HG03565 (cell line): ENCODE measurements at regions not wholly inside any gene's neighbourhood (a gene's known extent, or its start where the extent isn't known, plus 50 kb on each side); places are given as distances from the start of the nearest gene placed in this dataset.
A peak's percentile ranks its signal among the peaks of the same experiment; 100 is the strongest.

Source experiments
- ATAC-seq: cut with Tn5 transposase; IDR thresholded peaks from one replicate; pipeline ENCODE4 v1.9.1; 2021; ENCODE audit warnings: mild to moderate bottlenecking, moderate library complexity; ENCODE audit not compliant: unreplicated experiment

- ATAC-seq, result no peak
These were observed 72.8 kb upstream of the BOD1 start for GRCh38 chr5:173689171-173689736.

- ATAC-seq, result no peak
These were observed 73.4 kb upstream of the BOD1 start for GRCh38 chr5:173689737-173690360.

GRCh38 chr5:173691931-173692330, 75.5 kb upstream of the BOD1 start:
- no peak for ATAC-seq

- ATAC-seq, result no peak
These were observed 77.2 kb upstream of the BOD1 start for GRCh38 chr5:173693670-173694069.

GRCh38 chr5:173696216-173696615, 79.8 kb upstream of the BOD1 start:
- ATAC-seq, result no peak

GRCh38 chr5:173697931-173698579, 81.6 kb upstream of the BOD1 start:
- no peak for ATAC-seq

- no peak for ATAC-seq
These were observed 83.5 kb upstream of the BOD1 start for GRCh38 chr5:173699966-173700365.

- ATAC-seq, result no peak
These were observed 87.0 kb upstream of the BOD1 start for GRCh38 chr5:173703466-173703865.

- ATAC-seq, result no peak
These were observed 88.4 kb upstream of the BOD1 start for GRCh38 chr5:173704615-173705511.

- no peak for ATAC-seq
These were observed 89.1 kb upstream of the BOD1 start for GRCh38 chr5:173705512-173706044.

GRCh38 chr5:173706700-173707099, 90.2 kb upstream of the BOD1 start:
- ATAC-seq, result no peak

- ATAC-seq, result peak; percentile 79
These were observed 90.9 kb upstream of the BOD1 start for GRCh38 chr5:173707392-173707791.

- no peak for ATAC-seq
These were observed 92.7 kb upstream of the BOD1 start for GRCh38 chr5:173709145-173709544.

- no peak for ATAC-seq
These were observed 93.3 kb upstream of the BOD1 start for GRCh38 chr5:173709761-173710160.

GRCh38 chr5:173710528-173710927, 94.1 kb upstream of the BOD1 start:
- no peak for ATAC-seq

GRCh38 chr5:173711466-173711865, 95.0 kb upstream of the BOD1 start:
- no peak for ATAC-seq

- ATAC-seq, result no peak
These were observed 96.2 kb upstream of the BOD1 start for GRCh38 chr5:173712609-173713175.

GRCh38 chr5:173714551-173715428, 98.3 kb upstream of the BOD1 start:
- no peak for ATAC-seq

GRCh38 chr5:173715607-173716006, 99.2 kb upstream of the BOD1 start:
- ATAC-seq, result no peak
